ELR (cell line): ENCODE measurements at regions not wholly inside any gene's neighbourhood (a gene's known extent, or its start where the extent isn't known, plus 50 kb on each side); places are given as distances from the start of the nearest gene placed in this dataset.

Experiments
- DNase-seq: peaks from one replicate; pipeline ENCODE4 v3.0.0-alpha.2; 2015; ENCODE audit warnings: low read depth

GRCh38 chr17:77444984-77445759 is 304.4 kb downstream of the SEC14L1 start:
- DNase-seq: no peak

GRCh38 chr17:77445760-77446532 is 305.2 kb downstream of the SEC14L1 start:
- no peak for DNase-seq

- peak; percentile 52 for DNase-seq
Measured at GRCh38 chr17:77446940-77447634, 306.3 kb downstream of the SEC14L1 start.

GRCh38 chr17:77449373-77449907 is 308.7 kb downstream of the SEC14L1 start:
- no peak for DNase-seq

- peak; percentile 80 for DNase-seq
Measured at GRCh38 chr17:77449908-77450741, 309.4 kb downstream of the SEC14L1 start.

- no peak for DNase-seq
Measured at GRCh38 chr17:77450742-77451244, 310.0 kb downstream of the SEC14L1 start.

GRCh38 chr17:77451245-77451893 is 310.6 kb downstream of the SEC14L1 start:
- peak; percentile 76 for DNase-seq

- DNase-seq: peak; percentile 83
Measured at GRCh38 chr17:77451894-77452852, 311.4 kb downstream of the SEC14L1 start.

- DNase-seq: no peak
Measured at GRCh38 chr17:77453613-77454241, 313.0 kb downstream of the SEC14L1 start.

GRCh38 chr17:77454242-77455095 is 313.7 kb downstream of the SEC14L1 start:
- no peak for DNase-seq

GRCh38 chr17:77455111-77455890 is 314.5 kb downstream of the SEC14L1 start:
- DNase-seq: no peak

- no peak for DNase-seq
Measured at GRCh38 chr17:77455891-77456260, 315.1 kb downstream of the SEC14L1 start.

GRCh38 chr17:77456271-77456950 is 315.6 kb downstream of the SEC14L1 start:
- DNase-seq: no peak

- DNase-seq: no peak
Measured at GRCh38 chr17:77456951-77457548, 316.3 kb downstream of the SEC14L1 start.

GRCh38 chr17:77457572-77458201 is 316.9 kb downstream of the SEC14L1 start:
- DNase-seq: no peak
